IMR-90 (cell line): ENCODE measurements at regions not wholly inside any gene's neighbourhood (a gene's known extent, or its start where the extent isn't known, plus 50 kb on each side); places are given as distances from the start of the nearest gene placed in this dataset.

Experiments used
- ATAC-seq: fragments of 200-7000 bp; cut with Tn5 transposase; 2 replicates; pipeline ENCODE4 v1.9.1; 2020; ENCODE audit warnings: low read depth, mild to moderate bottlenecking, moderate library complexity
- BruUV-seq: library from RNA; stranded (reverse); fragments of 400-500 nt; replicated peaks from 2 replicates; lab custom pipeline; 2021; lab: Mats Ljungman, UMichigan
- CTCF ChIA-PET: fragments of 300-600 bp; formaldehyde crosslinking; extraction: SDS; loops from one replicate; lab custom pipeline; 2021; ENCODE audit warnings: antibody characterized with exemption; lab: Yijun Ruan, JAX
- POLR2A ChIA-PET: fragments of 300-600 bp; sonication (Branson Sonifier 250); formaldehyde crosslinking; loops from one replicate; lab custom pipeline; 2022; ENCODE audit warnings: antibody characterized with exemption; ENCODE audit not compliant: unreplicated experiment; lab: Charles Lee
- DNase-seq: peaks from one replicate; pipeline ENCODE4 v3.0.0; 2013
- H2AFZ ChIP-seq: replicated peaks from 2 replicates; pipeline ENCODE3; 2013; ENCODE audit warnings: low read length, mild to moderate bottlenecking; ENCODE audit not compliant: poor library complexity
- H2AK5ac ChIP-seq: 2 replicates; pipeline ENCODE4 v1.6.1; 2013; ENCODE audit warnings: low read depth, low read length, inconsistent platforms
- H2AK9ac ChIP-seq: replicated peaks from 2 replicates; pipeline ENCODE3; 2013; ENCODE audit warnings: mild to moderate bottlenecking, low read depth, low read length, moderate library complexity; ENCODE audit not compliant: poor library complexity
- H2BK120ac ChIP-seq: 2 replicates; pipeline ENCODE4 v1.6.1; 2013; ENCODE audit warnings: low read depth, low read length, inconsistent platforms
- H2BK15ac ChIP-seq: 3 replicates; pipeline ENCODE4 v1.6.1; 2013; ENCODE audit warnings: low read depth, low read length, inconsistent platforms
- H2BK20ac ChIP-seq: 2 replicates; pipeline ENCODE4 v1.6.1; 2013; ENCODE audit warnings: low read depth, mild to moderate bottlenecking, inconsistent platforms, low read length, moderate library complexity
- H2BK5ac ChIP-seq: 2 replicates; pipeline ENCODE4 v1.6.1; 2013; ENCODE audit warnings: mild to moderate bottlenecking, low read depth, low read length, inconsistent platforms; ENCODE audit not compliant: poor library complexity, severe bottlenecking
- H3K14ac ChIP-seq: replicated peaks from 2 replicates; pipeline ENCODE4 v1.6.1; 2013; ENCODE audit warnings: low read depth, low read length, inconsistent platforms
- H3K18ac ChIP-seq: 2 replicates; pipeline ENCODE4 v1.6.1; 2013; ENCODE audit warnings: low read depth, low read length, control low read depth
- H3K23ac ChIP-seq: 2 replicates; pipeline ENCODE4 v1.6.1; 2013; ENCODE audit warnings: low read depth, low read length, inconsistent platforms
- H3K27ac ChIP-seq: 2 replicates; pipeline ENCODE4 v1.5.1; 2013; ENCODE audit warnings: mild to moderate bottlenecking, control low read depth, low read length; ENCODE audit not compliant: insufficient read depth
- H3K27me3 ChIP-seq: 2 replicates; pipeline ENCODE4 v1.6.1; 2013; ENCODE audit warnings: low read length; ENCODE audit not compliant: control insufficient read depth, insufficient read depth
- H3K36me3 ChIP-seq: 2 replicates; pipeline ENCODE4 v1.6.1; 2013; ENCODE audit warnings: low read length, mixed read lengths; ENCODE audit not compliant: control insufficient read depth, insufficient read depth
- H3K4ac ChIP-seq: 2 replicates; pipeline ENCODE4 v1.6.1; 2013; ENCODE audit warnings: low read depth, low read length, inconsistent platforms
- H3K4me1 ChIP-seq: 2 replicates; pipeline ENCODE4 v1.6.1; 2013; ENCODE audit warnings: low read length, mixed read lengths; ENCODE audit not compliant: control insufficient read depth, insufficient read depth
- H3K4me2 ChIP-seq: 2 replicates; pipeline ENCODE4 v1.6.1; 2013; ENCODE audit warnings: low read depth, mild to moderate bottlenecking, control low read depth, low read length, moderate library complexity
- H3K4me3 ChIP-seq: 2 replicates; pipeline ENCODE4 v1.5.1; 2013; ENCODE audit warnings: low read depth, mild to moderate bottlenecking, control low read depth, low read length, moderate library complexity; ENCODE audit not compliant: insufficient read depth
- H3K56ac ChIP-seq: 2 replicates; pipeline ENCODE4 v1.6.1; 2013; ENCODE audit warnings: low read length, inconsistent platforms; ENCODE audit not compliant: insufficient read depth; ENCODE audit errors: extremely low read depth
- H3K79me1 ChIP-seq, 2 experiments: 2 replicates each; pipeline ENCODE4 v1.6.1; 2013; ENCODE audit warnings: low read length in 2 of 2, inconsistent platforms in 1 of 2, low read depth in 1 of 2
- H3K9ac ChIP-seq: 2 replicates; pipeline ENCODE4 v1.6.1; 2013; ENCODE audit warnings: low read depth, low read length, control low read depth
- H3K9me1 ChIP-seq: 2 replicates; pipeline ENCODE4 v1.6.1; 2013; ENCODE audit warnings: low read length, inconsistent platforms; ENCODE audit not compliant: insufficient read depth
- H3K9me3 ChIP-seq: 2 replicates; pipeline ENCODE4 v1.6.1; 2013; ENCODE audit warnings: low read length; ENCODE audit not compliant: control insufficient read depth, insufficient read depth
- H4K20me1 ChIP-seq: 2 replicates; pipeline ENCODE4 v1.6.1; 2013; ENCODE audit warnings: low read length, inconsistent platforms; ENCODE audit not compliant: insufficient read depth
- H4K5ac ChIP-seq: 2 replicates; pipeline ENCODE4 v1.6.1; 2013; ENCODE audit warnings: mild to moderate bottlenecking, low read depth, low read length, control low read depth
- H4K8ac ChIP-seq, 2 experiments: 2 replicates each; pipeline ENCODE4 v1.6.1; 2013; ENCODE audit warnings: low read depth in 2 of 2, low read length in 2 of 2, control low read depth in 1 of 2, inconsistent platforms in 1 of 2
- H4K91ac ChIP-seq: 2 replicates; pipeline ENCODE4 v1.6.1; 2013; ENCODE audit warnings: low read depth, low read length, inconsistent platforms; ENCODE audit not compliant: insufficient read depth
- BHLHE40 ChIP-seq: fragments of 150-350 bp; IDR thresholded peaks from 2 replicates; pipeline ENCODE4 v1.6.1; 2016; ENCODE audit warnings: mild to moderate bottlenecking, low read depth, low read length
- CHD1 ChIP-seq: IDR thresholded peaks from 2 replicates; pipeline ENCODE4 v1.6.1; 2012; ENCODE audit warnings: low read depth, low read length, improper control_type of control experiment
- CTCF ChIP-seq: conservative IDR thresholded peaks from 2 replicates; pipeline ENCODE4 v1.5.1; 2012; ENCODE audit warnings: mild to moderate bottlenecking, low read depth, low read length, improper control_type of control experiment
- ELK1 ChIP-seq: fragments of 150-350 bp; IDR thresholded peaks from 2 replicates; pipeline ENCODE4 v1.6.1; 2016; ENCODE audit warnings: low read depth, mild to moderate bottlenecking, low read length, moderate library complexity, borderline replicate concordance
- MAZ ChIP-seq: IDR thresholded peaks from 2 replicates; pipeline ENCODE4 v1.6.1; 2012; ENCODE audit warnings: low read depth, mild to moderate bottlenecking, low read length, improper control_type of control experiment, moderate library complexity, borderline replicate concordance
- dilution Hi-C: fragments of 300-500 bp; cut with HindIII; formaldehyde crosslinking; loops from one replicate; pipeline ENCODE4 v1.14.3; 2018; ENCODE audit warnings: low sequenced_read_pairs; ENCODE audit not compliant: unreplicated experiment
- in situ Hi-C: fragments of 300-500 bp; cut with MboI; formaldehyde crosslinking; loops from 3 replicates; pipeline ENCODE4 v1.14.3; 2019; ENCODE audit warnings: low sequenced_read_pairs, inconsistent platforms, mixed read lengths
- intact Hi-C: fragments of 100-400 bp; cut with micrococcal nuclease; formaldehyde crosslinking; loops from 2 replicates; pipeline ENCODE4 v1.10.0; 2022

- POLR2A ChIA-PET: no interaction called here
- TF ChIP-seq ELK1 (no peak), MAZ (no peak), BHLHE40 (no peak), CTCF (no peak), CHD1 (no peak)
These were observed 2266.5 kb upstream of the WWC1 start for GRCh38 chr5:166024970-166025369.

More at GRCh38 chr5:166024970-166025369, 2266.5 kb upstream of the WWC1 start:
- Histone ChIP-seq H4K20me1 (no peaks in the 10 kb centered on the region), H3K56ac (no peak overlapping the region), H3K9me1 (no peaks in the 10 kb centered on the region), H3K36me3 (no peaks in the 10 kb centered on the region), H3K4me3 (no peak overlapping the region), H4K91ac (no peak overlapping the region), H3K9me3 (peaks cover 8% of the 10 kb centered on the region; the same call in 1 of the 2 replicates), H3K79me1 (no peaks in the 10 kb centered on the region), H2AK5ac (no peak overlapping the region), H3K27ac (no peak overlapping the region), H3K4ac (no peak overlapping the region), H2BK5ac (no peak overlapping the region), H2BK20ac (no peak overlapping the region), H2BK15ac (no peak overlapping the region), H3K23ac (no peak overlapping the region), H2AFZ (no peak overlapping the region), H3K14ac (no peak overlapping the region), H4K5ac (no peak overlapping the region), H4K8ac (no peak overlapping the region), H3K9ac (no peak overlapping the region), H2BK120ac (no peak overlapping the region), H2AK9ac (no peak overlapping the region), H3K4me2 (no peak overlapping the region), H3K18ac (no peak overlapping the region), H3K27me3 (no peaks in the 10 kb centered on the region), H3K4me1 (no peaks in the 10 kb centered on the region)
- DNase-seq (no peak), ATAC-seq (no peak)
- no TSS peak for BruUV-seq
- dilution Hi-C loops (no loop called here), in situ Hi-C loops (no loop called here), intact Hi-C loops (no loop called here)
- CTCF ChIA-PET: interaction anchor here (0.6 kb wide), 1 partner anchor 22 kb away, joined by 4 read pairs; no protein-coding TSS in a partner anchor
